Testis (tissue), 2 donors: ENCODE measurements at regions not wholly inside any gene's neighbourhood (a gene's known extent, or its start where the extent isn't known, plus 50 kb on each side); places are given as distances from the start of the nearest gene placed in this dataset.
"Not testable (repeated sequence)": the region's sequence is repeated elsewhere in the genome, so short reads cannot be mapped to it uniquely, and the experiment has no call there.

Source experiments
- DNase-seq: peaks from one replicate; pipeline ENCODE4 v3.0.0-alpha.2; 2019
- H3K27ac ChIP-seq, 2 donors: fragments of 200-600 bp; sonication (generic); one replicate each; pipeline ENCODE4 v1.5.1; 2019
- H3K27me3 ChIP-seq: fragments of 200-600 bp; sonication (generic); one replicate; pipeline ENCODE4 v1.5.1; 2019
- H3K36me3 ChIP-seq: fragments of 200-600 bp; sonication (generic); one replicate; pipeline ENCODE4 v1.5.1; 2017; ENCODE audit warnings: low read depth; ENCODE audit errors: missing control alignments
- H3K4me1 ChIP-seq: fragments of 200-600 bp; sonication (generic); one replicate; pipeline ENCODE4 v1.5.1; 2019
- H3K4me3 ChIP-seq, 2 donors: fragments of 200-600 bp; sonication (generic); one replicate each; pipeline ENCODE4 v1.5.1; 2017 to 2019
- H3K9me3 ChIP-seq: fragments of 200-600 bp; sonication (generic); one replicate; pipeline ENCODE4 v1.5.1; 2017
- POLR2A ChIP-seq: fragments of 450-650 bp; IDR thresholded peaks from one replicate; pipeline ENCODE4 v1.6.1; 2017; ENCODE audit warnings: antibody characterized with exemption, mild to moderate bottlenecking, moderate library complexity
- WGBS, 2 donors: methylation state at CpG; one replicate each; pipeline ENCODE4 v1.1.5; 2018; 5-methylcytosine and 5-hydroxymethylcytosine counted together
- intact Hi-C: fragments of 100-400 bp; cut with DNase I; formaldehyde crosslinking; loops from one replicate; pipeline ENCODE4 v1.15.1; 2023; ENCODE audit warnings: low total_unique reads
- TF ChIP-seq, protein P1 (sequence below), 3 experiments: fragments of 450-650 bp in 2 of 3; fragments of 200-600 bp in 1 of 3; sonication (generic) in 1 of 3; IDR thresholded peaks; one replicate each; pipeline ENCODE4 v1.5.1; 2016 to 2019; ENCODE audit warnings: antibody characterized with exemption in 3 of 3, mild to moderate bottlenecking in 2 of 3, moderate library complexity in 1 of 3

DNA sequence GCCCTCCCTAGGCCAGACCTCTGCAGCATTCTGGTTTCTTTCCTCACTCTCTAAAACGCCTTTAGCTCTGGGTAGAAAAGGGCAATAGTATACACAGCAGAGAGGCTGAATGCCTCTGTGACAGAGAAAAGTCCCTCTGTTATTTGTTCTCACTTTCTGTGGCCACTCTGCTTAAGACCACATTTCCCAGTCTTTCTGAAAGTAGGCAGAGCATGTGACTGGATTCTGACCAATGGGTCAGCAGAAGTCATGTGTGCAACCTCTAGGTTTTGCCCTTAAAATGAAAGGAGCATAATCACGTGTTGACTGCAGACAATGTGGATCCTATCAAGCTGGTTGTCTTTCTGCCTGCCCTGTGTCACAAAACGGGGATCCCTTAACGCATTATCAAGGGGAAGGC lies 79.7 kb upstream of the MARK1 start:
- H3K36me3 ChIP-seq, result no peaks in the 10 kb centered on the region
- intact Hi-C loops, result no loop called here
- no peak overlapping the region for H3K27ac ChIP-seq
- H3K9me3 ChIP-seq, result no peaks in the 10 kb centered on the region
- H3K4me1 ChIP-seq, result peaks cover 9% of the 10 kb centered on the region
- 81 to 88% methylated on average over 4 of the region's 4 CpGs for WGBS, 2 donors
- TF ChIP-seq, protein P1, sequence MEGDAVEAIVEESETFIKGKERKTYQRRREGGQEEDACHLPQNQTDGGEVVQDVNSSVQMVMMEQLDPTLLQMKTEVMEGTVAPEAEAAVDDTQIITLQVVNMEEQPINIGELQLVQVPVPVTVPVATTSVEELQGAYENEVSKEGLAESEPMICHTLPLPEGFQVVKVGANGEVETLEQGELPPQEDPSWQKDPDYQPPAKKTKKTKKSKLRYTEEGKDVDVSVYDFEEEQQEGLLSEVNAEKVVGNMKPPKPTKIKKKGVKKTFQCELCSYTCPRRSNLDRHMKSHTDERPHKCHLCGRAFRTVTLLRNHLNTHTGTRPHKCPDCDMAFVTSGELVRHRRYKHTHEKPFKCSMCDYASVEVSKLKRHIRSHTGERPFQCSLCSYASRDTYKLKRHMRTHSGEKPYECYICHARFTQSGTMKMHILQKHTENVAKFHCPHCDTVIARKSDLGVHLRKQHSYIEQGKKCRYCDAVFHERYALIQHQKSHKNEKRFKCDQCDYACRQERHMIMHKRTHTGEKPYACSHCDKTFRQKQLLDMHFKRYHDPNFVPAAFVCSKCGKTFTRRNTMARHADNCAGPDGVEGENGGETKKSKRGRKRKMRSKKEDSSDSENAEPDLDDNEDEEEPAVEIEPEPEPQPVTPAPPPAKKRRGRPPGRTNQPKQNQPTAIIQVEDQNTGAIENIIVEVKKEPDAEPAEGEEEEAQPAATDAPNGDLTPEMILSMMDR (IDR thresholded peaks at IDR 0.05), result no peak
- TF ChIP-seq POLR2A, result no peak
- H3K4me3 ChIP-seq, result no peak overlapping the region
- no peak for DNase-seq
- no peaks in the 10 kb centered on the region for H3K27me3 ChIP-seq

DNA sequence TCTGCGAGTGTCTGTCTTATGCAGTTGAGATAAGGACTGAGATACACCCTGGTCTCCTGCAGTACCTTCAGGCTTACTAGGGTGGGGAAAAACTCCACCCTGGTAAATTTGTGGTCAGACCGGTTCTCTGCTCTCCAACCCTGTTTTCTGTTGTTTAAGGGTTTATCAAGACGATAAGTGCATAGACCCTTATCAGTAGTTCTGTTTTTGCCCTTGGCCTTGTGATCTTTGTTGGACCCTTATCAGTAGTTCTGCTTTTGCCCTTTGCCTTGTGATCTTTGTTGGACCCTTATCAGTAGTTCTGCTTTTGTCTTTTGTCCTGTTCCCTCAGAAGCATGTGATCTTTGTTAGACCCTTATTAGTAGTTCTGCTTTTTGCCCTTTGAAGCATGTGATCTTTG lies 83.3 kb upstream of the MARK1 start:
- 71 to 77% methylated on average over 3 of the region's 3 CpGs for WGBS, 2 donors
- H3K27ac ChIP-seq, DNase-seq, H3K4me1 ChIP-seq, intact Hi-C loops, H3K9me3 ChIP-seq, H3K36me3 ChIP-seq, H3K27me3 ChIP-seq, H3K4me3 ChIP-seq: not testable (repeated sequence)

DNA sequence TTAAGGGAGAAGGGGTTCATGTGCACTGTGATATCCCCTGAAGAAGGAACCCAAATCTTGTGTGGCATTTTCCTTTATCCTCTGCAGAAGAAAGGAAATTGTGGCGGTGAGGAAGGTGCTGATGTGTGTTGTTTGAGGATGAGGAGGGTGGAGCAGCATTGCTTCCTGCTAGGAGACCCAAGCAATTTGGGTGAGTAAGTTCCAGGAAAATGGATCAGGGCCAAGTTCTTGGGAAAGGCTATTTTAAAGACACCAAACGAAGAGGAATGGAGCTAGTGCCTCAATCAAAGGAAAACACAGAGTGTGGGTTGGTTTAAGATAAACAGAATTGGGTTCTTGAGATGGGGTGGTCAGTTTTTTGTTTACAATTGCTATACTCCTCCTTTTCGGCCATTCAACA lies 86.7 kb upstream of the MARK1 start:
- no peak for DNase-seq
- Histone ChIP-seq H3K4me1 (no peaks in the 10 kb centered on the region), H3K36me3 (no peaks in the 10 kb centered on the region), H3K27ac (no peak overlapping the region), H3K27me3 (no peaks in the 10 kb centered on the region), H3K9me3 (no peaks in the 10 kb centered on the region), H3K4me3 (no peak overlapping the region)
- intact Hi-C loops, result no loop called here
- TF ChIP-seq, protein P1 (IDR thresholded peaks at IDR 0.05), result no peak
- TF ChIP-seq POLR2A, result no peak
- 67 to 72% methylated on average over 3 of the region's 3 CpGs for WGBS, 2 donors

DNA sequence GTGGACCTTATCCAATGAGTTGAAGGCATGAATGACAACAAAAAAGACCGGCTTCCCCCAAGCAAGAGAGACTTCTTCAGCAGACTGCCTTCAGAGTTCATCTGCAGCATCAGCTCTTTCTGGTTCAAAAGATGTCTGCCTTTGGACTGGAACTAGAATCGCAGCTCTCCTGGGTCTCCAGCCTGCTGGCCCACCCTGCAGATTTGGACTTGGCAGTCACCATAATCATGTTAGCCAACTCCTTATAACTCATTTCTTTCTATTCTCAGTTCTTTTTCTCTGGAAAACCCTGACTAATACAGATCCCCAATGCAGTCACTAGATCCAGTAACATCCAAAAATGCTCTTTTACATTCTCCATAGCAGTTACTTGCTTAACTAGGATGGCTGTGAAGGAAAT lies 89.2 kb upstream of the MARK1 start:
- no peak for TF ChIP-seq POLR2A
- TF ChIP-seq, protein P1 (IDR thresholded peaks at IDR 0.05), result no peak
- intact Hi-C loops, result no loop called here
- H3K4me3 ChIP-seq, result no peak overlapping the region
- no peak for DNase-seq
- H3K27ac ChIP-seq, result no peak overlapping the region
- H3K9me3 ChIP-seq, result no peaks in the 10 kb centered on the region
- no peaks in the 10 kb centered on the region for H3K36me3 ChIP-seq
- H3K4me1 ChIP-seq, result no peaks in the 10 kb centered on the region
- WGBS, 2 donors, result 86 to 88% methylated on average over 2 of the region's 2 CpGs
- no peaks in the 10 kb centered on the region for H3K27me3 ChIP-seq

DNA sequence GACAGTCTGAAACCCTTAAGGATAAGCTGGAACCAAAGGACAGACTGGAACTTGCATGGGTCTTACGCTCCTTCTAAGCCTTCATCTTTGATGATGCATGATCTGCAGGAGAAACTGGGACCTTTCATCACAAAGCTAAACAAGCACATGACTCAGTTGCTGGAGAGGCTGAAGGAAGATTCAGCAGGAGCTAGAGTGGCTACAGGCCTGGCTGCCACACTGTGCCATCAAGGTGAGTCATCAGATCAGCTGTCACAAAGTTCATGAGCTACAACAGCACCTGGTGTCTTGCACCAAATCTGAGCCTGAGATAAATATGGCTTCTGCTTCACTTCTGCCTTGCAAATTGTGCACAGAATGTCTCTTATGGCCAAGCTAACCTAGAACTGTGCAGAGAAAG lies 95.5 kb upstream of the MARK1 start:
- H3K9me3 ChIP-seq, result no peaks in the 10 kb centered on the region
- H3K27ac ChIP-seq, result no peak overlapping the region
- H3K27me3 ChIP-seq, result no peaks in the 10 kb centered on the region
- no peak for DNase-seq
- 91 to 96% methylated on average over 1 of the region's 1 CpG for WGBS, 2 donors
- no peaks in the 10 kb centered on the region for H3K36me3 ChIP-seq
- H3K4me1 ChIP-seq, result no peaks in the 10 kb centered on the region
- H3K4me3 ChIP-seq, result no peak overlapping the region
- TF ChIP-seq, protein P1 (IDR thresholded peaks at IDR 0.05), result no peak
- no peak for TF ChIP-seq POLR2A
- intact Hi-C loops, result no loop called here
